HEK293T (cell line): ENCODE measurements at regions not wholly inside any gene's neighbourhood (a gene's known extent, or its start where the extent isn't known, plus 50 kb on each side); places are given as distances from the start of the nearest gene placed in this dataset.

Source experiments
- ARNT ChIP-seq: fragments of 450-650 bp; IDR thresholded peaks from 2 replicates; pipeline ENCODE4 v1.6.1; 2017; ENCODE audit warnings: mild to moderate bottlenecking
- BHLHE40 ChIP-seq: fragments of 450-650 bp; IDR thresholded peaks from 2 replicates; pipeline ENCODE4 v1.6.1; 2016; ENCODE audit warnings: mild to moderate bottlenecking, moderate library complexity, borderline replicate concordance
- CTBP1 ChIP-seq: fragments of 450-650 bp; IDR thresholded peaks from 2 replicates; pipeline ENCODE4 v1.6.1; 2016; ENCODE audit warnings: borderline replicate concordance
- ELF4 ChIP-seq: fragments of 450-650 bp; IDR thresholded peaks from 2 replicates; pipeline ENCODE4 v1.6.1; 2017; ENCODE audit warnings: antibody characterized with exemption
- FOXA1 ChIP-seq: fragments of 450-650 bp; IDR thresholded peaks from 2 replicates; pipeline ENCODE4 v1.6.1; 2016; ENCODE audit warnings: mild to moderate bottlenecking
- FOXK2 ChIP-seq: fragments of 450-650 bp; IDR thresholded peaks from 2 replicates; pipeline ENCODE4 v1.6.1; 2016; ENCODE audit warnings: mild to moderate bottlenecking
- FOXM1 ChIP-seq: fragments of 450-650 bp; IDR thresholded peaks from 2 replicates; pipeline ENCODE4 v1.6.1; 2017; ENCODE audit warnings: mild to moderate bottlenecking, borderline replicate concordance
- L3MBTL2 ChIP-seq: fragments of 450-650 bp; conservative IDR thresholded peaks from 2 replicates; pipeline ENCODE4 v1.6.1; 2016; ENCODE audit warnings: mild to moderate bottlenecking
- NFRKB ChIP-seq: fragments of 450-650 bp; IDR thresholded peaks from 2 replicates; pipeline ENCODE4 v1.6.1; 2016; ENCODE audit warnings: mild to moderate bottlenecking, moderate library complexity
- SP1 ChIP-seq: fragments of 450-650 bp; IDR thresholded peaks from 2 replicates; pipeline ENCODE4 v1.6.1; 2017
- SUZ12 ChIP-seq: fragments of 450-650 bp; IDR thresholded peaks from 2 replicates; pipeline ENCODE4 v1.6.1; 2016; ENCODE audit warnings: mild to moderate bottlenecking

- no peak for TF ChIP-seq SP1
- TF ChIP-seq CTBP1, result no peak
- no peak for TF ChIP-seq ELF4
- TF ChIP-seq SUZ12, result no peak
- no peak for TF ChIP-seq ARNT
- no peak for TF ChIP-seq BHLHE40
- no peak for TF ChIP-seq FOXK2
- TF ChIP-seq FOXM1, result no peak
- no peak for TF ChIP-seq FOXA1
- TF ChIP-seq L3MBTL2, result no peak
- TF ChIP-seq NFRKB, result no peak
These were observed 67.3 kb upstream of the FUT8 start for GRCh38 chr14:65345266-65345665.
